Calu3 (cell line): ENCODE measurements at regions not wholly inside any gene's neighbourhood (a gene's known extent, or its start where the extent isn't known, plus 50 kb on each side); places are given as distances from the start of the nearest gene placed in this dataset.

Experiments used
- BruUV-seq: library from RNA; stranded (reverse); fragments of 400-500 nt; replicated peaks from 2 replicates; lab custom pipeline; 2021; lab: Mats Ljungman, UMichigan
- CTCF ChIA-PET: fragments of 300-600 bp; sonication (Branson Sonifier 250); formaldehyde crosslinking; loops from one replicate; lab custom pipeline; 2022; ENCODE audit warnings: antibody characterized with exemption; lab: Charles Lee
- DNase-seq: peaks from one replicate; pipeline ENCODE4 v3.0.0; 2022
- H3K27ac Mint-ChIP-seq: one replicate; pipeline ENCODE4 v1.8.0; 2022; ENCODE audit warnings: mixed read lengths; ENCODE audit not compliant: unreplicated experiment
- H3K27me3 Mint-ChIP-seq: one replicate; pipeline ENCODE4 v1.8.0; 2022; ENCODE audit warnings: mixed read lengths; ENCODE audit not compliant: unreplicated experiment
- H3K36me3 Mint-ChIP-seq: one replicate; pipeline ENCODE4 v1.8.0; 2022; ENCODE audit warnings: mild to moderate bottlenecking, moderate library complexity, mixed read lengths; ENCODE audit not compliant: insufficient read depth, unreplicated experiment
- H3K4me1 Mint-ChIP-seq: one replicate; pipeline ENCODE4 v1.8.0; 2022; ENCODE audit warnings: mild to moderate bottlenecking, low read depth, mixed read lengths; ENCODE audit not compliant: unreplicated experiment
- H3K4me3 Mint-ChIP-seq: one replicate; pipeline ENCODE4 v1.8.0; 2022; ENCODE audit warnings: mild to moderate bottlenecking, low read depth, moderate library complexity, mixed read lengths; ENCODE audit not compliant: unreplicated experiment
- H3K9me3 Mint-ChIP-seq: one replicate; pipeline ENCODE4 v1.8.0; 2022; ENCODE audit warnings: low read depth, mixed read lengths; ENCODE audit not compliant: unreplicated experiment
- CTCF ChIP-seq: fragments of 200-600 bp; IDR thresholded peaks from one replicate; pipeline ENCODE4 v1.8.0; 2022; ENCODE audit warnings: antibody characterized with exemption; ENCODE audit not compliant: unreplicated experiment
- intact Hi-C: fragments of 100-400 bp; cut with micrococcal nuclease; formaldehyde crosslinking; loops from one replicate; pipeline ENCODE4 v1.10.0; 2022; ENCODE audit not compliant: unreplicated experiment

DNA sequence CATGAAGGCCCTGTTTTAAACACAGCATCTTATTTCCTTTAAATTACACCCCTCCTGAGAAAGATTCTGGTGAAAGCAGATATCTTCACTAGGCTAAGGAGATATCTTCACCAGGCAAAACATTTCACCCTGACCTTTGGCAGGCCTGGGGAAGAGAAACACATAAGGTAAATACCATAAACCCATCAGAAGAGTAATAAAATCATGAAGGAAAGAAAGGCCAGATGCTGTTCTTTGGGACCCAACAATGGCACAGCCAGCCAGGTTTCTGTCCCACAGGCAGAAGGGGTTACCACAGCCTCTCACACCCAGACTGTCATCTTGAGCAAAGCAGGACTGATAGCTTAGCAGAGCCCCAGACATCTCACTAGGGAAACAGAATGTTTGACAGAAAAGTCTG is 125.4 kb downstream of the CCDC34 start:
- Mint-ChIP-seq H3K27me3 (no peaks in the 10 kb centered on the region), H3K4me3 (no peak overlapping the region), H3K36me3 (no peaks in the 10 kb centered on the region), H3K27ac (no peak overlapping the region), H3K9me3 (no peaks in the 10 kb centered on the region), H3K4me1 (peaks cover 11% of the 10 kb centered on the region)
- DNase-seq: no peak
- no TSS peak for BruUV-seq
- TF ChIP-seq CTCF: no peak
- intact Hi-C loops: no loop called here
- CTCF ChIA-PET: no interaction called here

DNA sequence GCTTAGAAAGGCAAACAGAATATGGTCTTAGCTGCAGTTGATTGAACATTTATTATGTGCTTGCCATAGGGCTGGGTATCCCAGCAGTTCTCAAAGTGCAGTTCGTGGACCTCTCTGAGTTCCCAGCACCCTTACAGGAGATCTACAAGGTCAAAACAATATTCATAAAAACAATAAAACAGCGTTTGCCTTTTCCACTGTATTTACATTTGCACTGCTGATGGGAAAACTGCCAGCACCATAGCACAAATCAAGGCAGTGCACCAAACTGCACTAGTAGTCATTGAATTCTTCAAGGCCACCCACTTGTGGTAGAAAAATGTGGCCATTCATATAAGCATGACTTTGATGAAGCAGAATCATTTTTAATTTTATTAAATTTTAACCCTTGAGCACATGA is 128.1 kb downstream of the CCDC34 start:
- no TSS peak for BruUV-seq
- CTCF ChIA-PET: interaction anchor here (1.1 kb wide), 1 partner anchor 251 kb away, joined by 3 read pairs; no protein-coding TSS in a partner anchor
- Mint-ChIP-seq H3K27ac (no peak overlapping the region), H3K27me3 (no peaks in the 10 kb centered on the region), H3K36me3 (no peaks in the 10 kb centered on the region), H3K4me1 (peaks cover 11% of the 10 kb centered on the region), H3K9me3 (no peaks in the 10 kb centered on the region), H3K4me3 (no peak overlapping the region)
- TF ChIP-seq CTCF: no peak
- no peak for DNase-seq
- intact Hi-C loops: no loop called here

DNA sequence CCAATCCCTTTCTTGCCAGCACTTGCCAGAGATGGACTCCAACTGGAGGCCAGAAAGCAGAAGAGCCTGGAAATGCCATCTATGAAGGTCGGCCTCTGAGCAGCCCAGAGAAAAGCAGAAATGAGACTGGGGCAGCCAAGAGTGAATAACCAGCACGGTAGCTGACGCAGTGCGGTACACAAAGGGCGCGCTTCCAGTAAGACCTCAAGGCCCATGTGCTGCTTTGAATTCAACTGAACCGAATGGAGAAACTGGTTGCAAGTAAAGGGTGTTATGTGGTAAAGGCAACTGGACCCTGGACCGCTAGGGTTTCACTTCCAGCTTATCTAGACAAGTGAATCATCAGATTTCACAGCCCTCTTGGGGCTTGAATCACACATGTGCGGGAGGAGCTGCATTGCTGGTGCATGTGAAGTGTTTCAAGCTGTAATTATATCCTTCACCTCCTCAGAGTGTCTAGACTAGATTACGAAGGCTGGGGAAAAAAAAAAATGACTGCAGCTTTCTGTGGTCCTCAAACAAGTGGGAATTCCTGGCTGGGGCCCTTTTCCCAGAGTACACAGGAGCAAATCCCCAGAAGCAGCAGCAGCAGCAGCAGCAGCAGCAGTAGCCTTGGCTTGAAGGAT is 128.9 kb downstream of the CCDC34 start:
- Mint-ChIP-seq H3K27ac (no peak overlapping the region), H3K4me3 (no peak overlapping the region), H3K9me3 (no peaks in the 10 kb centered on the region), H3K36me3 (no peaks in the 10 kb centered on the region), H3K27me3 (no peaks in the 10 kb centered on the region), H3K4me1 (peaks cover 11% of the 10 kb centered on the region)
- TF ChIP-seq CTCF: no peak
- BruUV-seq: no TSS peak
- CTCF ChIA-PET: interaction anchor here (0.5 to 1.4 kb wide), 3 partner anchors 24 to 252 kb away, joined by 3 read pairs; no protein-coding TSS in a partner anchor
- intact Hi-C loops: no loop called here
- no peak for DNase-seq

GRCh38 chr11:27233654-27234042 is 129.4 kb downstream of the CCDC34 start:
- Mint-ChIP-seq H3K4me1 (peaks cover 11% of the 10 kb centered on the region), H3K9me3 (no peaks in the 10 kb centered on the region), H3K27me3 (no peaks in the 10 kb centered on the region), H3K27ac (no peak overlapping the region), H3K36me3 (no peaks in the 10 kb centered on the region), H3K4me3 (no peak overlapping the region)
- no peak for TF ChIP-seq CTCF
- no TSS peak for BruUV-seq
- DNase-seq: no peak
- CTCF ChIA-PET: interaction anchor here (0.5 to 1.4 kb wide), 4 partner anchors 24 to 384 kb away, joined by 3 to 7 read pairs (median 3); no protein-coding TSS in a partner anchor
- intact Hi-C loops: no loop called here
